Fibroblast of the conjunctiva (primary cell): ENCODE measurements at regions not wholly inside any gene's neighbourhood (a gene's known extent, or its start where the extent isn't known, plus 50 kb on each side); places are given as distances from the start of the nearest gene placed in this dataset.

Source experiments
- DNase-seq: peaks from one replicate; pipeline ENCODE4 v3.0.0-alpha.2; 2010; ENCODE audit warnings: low read depth

DNA sequence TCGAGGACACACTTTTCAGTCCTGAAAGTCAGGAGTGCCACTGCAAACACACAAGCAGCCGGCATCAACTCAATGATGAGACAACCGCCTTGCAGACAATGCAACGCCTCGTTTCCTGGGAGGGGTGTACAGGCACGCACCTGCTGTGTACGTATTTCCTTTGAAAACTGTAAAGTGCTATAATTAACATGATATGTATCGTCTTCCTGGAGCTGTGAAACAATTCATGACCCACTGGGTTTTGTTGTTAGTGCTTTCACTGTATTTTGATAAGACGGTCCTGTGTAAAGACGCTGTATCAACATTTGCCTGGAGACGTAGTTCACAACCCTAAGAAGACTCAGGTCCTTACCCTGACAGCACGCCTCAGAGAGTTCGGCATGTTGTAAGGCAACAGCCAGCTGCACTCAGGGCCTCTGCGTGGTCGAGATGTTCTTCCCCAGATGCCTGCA, 105.7 kb upstream of the ANO1 start:
- DNase-seq, result no peak

DNA sequence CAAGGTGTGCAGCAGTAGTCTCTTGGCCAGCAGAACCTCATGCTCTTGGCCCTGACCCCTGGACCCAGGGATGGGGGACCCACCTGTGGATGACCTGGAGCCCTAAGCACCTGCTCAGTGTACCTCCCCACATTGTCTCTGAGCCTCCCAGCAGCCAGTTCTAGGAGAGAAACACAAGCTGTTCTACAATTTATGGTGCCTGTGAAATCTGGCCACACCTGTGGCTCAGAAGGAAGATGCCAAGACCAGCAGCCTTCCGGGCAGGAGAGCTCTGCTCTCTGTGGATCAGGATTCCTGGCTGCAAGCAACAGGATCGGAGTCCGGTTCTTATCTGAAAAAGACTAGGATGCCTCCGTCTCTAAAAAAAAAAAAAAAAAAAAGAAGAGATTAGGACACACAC, 103.6 kb upstream of the ANO1 start:
- DNase-seq, result no peak

DNA sequence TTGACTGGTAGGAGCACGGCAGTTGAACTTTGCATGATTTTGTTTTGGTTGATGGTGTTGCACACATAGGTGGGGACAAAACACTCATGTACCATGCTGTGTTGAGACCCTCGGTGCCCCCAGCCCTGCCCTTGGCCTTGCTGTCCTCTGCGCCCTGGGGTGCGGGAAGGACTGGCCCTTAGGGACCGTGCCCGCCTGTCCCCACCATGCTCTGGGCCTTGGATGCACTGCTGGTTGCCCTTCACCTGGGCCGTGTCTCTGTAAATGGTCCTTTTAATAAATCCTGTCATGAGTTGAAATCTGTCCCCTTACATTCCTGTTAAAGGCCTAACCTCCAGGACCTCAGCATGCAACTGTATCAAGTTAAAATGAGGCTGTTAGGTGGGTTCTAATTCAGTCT, 102.3 kb upstream of the ANO1 start:
- DNase-seq, result no peak

DNA sequence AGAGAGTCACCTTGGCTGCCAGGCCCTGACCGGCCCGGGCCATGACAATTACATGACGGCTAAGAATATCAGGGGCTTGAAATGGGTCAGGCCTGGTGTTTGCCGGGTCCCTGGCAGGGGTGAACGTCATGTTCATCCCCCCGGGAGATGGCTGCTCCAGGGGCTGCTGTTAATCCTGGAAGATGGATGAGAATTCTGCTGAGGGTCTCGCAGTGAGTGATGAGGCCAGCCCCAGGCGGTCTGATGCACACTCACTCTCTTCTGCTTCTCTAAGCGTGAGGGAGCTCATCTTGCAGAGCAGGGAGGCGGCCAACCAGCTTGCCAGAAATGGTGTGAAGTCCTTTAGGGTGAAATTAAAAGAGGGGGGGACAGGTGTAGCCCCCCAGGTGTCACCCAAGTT, 101.3 kb upstream of the ANO1 start:
- DNase-seq, result no peak

DNA sequence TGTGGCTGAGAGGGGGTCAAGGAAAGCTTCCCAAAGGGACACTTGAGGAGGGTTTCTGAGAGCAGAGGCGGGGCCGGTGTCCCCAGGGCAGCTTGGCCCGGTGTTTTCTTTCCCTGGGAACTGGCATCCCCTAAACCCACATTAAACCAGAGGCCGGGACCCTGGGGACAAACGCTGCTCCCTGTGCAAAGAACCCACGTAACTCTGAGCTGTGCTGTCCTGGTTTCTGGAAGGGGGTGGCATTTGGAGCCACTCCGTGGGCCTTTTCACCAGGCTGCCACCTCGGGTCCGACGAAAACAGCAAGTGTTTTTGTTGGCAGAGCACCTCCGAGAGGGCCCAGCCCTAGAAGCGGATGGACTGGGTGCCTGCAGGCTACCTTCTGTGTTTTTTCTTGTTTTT, 100.2 kb upstream of the ANO1 start:
- DNase-seq, result no peak

DNA sequence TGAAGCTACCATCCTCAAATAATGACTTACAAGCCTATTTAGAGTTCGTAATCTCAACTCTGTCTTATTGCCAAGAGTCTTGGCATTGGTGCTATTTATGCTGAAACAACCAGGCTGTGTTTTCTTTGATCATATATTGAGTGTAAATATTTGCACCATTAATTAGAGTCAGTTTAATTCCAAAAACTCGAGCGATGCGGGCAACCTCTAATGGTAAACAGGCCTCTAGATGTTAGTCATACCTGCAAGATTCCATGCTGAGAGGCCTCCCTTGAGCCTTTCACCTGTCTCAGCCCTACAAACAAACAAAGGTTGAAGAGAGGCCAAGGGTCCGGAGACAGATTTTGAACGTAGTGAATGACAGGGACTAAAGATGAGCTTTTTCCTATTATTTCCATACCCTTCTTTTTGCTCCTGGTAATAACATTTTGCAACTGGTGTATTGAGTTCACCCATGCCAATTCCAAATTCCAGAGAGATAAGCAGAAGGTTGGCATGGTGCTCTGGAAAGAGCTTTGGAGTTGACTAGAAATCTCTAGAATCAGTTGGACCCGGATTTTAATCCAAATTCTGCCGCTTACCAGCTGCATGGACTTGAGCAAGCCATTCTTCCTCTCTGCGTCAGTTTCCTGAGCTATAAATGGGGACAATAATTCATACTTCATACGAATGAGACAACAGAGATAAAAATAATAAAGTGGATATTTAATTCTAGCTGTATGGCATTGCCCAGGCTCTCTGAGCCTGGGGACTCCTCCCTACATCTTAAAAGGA, 99.1 kb upstream of the ANO1 start:
- DNase-seq, result no peak

DNA sequence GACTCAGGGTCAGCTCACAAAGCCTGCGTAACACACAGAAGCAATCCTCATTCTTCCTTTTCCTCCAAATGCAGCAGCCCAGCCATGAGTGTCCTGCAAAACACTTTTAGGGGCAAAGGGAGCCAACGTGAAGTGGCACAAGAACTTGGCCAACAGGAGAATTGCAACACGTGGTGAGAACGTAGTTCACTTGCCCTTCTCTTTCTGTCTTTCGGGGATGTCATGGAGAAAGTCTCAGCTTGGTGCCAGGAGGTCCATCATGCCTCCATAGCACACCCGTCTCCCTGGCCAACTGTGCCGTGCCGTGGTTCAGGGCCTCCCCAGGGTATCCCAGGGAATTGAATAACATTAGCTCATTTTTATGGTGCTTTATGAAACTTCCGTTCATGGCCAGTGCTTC, 98.5 kb upstream of the ANO1 start:
- DNase-seq, result no peak

DNA sequence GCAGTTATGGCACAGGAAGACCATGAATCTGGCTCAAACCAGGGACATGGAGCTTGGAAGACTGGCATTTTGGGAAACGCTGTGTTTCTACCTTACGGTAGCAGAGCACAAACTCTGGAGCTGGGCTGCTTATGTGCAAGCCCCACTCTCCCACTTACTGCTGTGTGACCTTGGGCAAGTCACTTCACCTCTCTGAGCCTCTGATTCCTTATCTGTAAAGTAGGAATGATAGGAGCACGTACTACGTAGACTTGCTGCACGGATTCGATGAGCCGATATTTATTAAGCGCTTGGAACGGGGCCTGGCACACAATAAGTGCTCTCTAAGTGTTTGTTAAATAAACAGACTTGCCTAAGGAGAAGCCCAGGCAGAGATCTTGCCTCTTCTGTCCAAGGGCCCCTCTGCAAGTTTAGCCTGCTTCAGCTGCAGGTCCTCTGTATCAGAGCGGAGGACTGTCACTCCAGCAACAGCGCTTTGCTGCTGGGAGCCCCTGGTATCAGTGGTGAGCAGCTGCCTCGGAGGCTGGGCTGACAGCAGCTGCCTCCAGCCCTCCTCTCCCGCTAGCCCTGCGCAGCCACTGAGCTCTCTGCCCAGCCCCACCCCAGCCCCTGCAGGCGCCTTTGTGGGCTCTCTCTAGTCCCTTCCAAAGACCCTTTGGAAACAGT, 96.9 kb upstream of the ANO1 start:
- DNase-seq, result no peak

DNA sequence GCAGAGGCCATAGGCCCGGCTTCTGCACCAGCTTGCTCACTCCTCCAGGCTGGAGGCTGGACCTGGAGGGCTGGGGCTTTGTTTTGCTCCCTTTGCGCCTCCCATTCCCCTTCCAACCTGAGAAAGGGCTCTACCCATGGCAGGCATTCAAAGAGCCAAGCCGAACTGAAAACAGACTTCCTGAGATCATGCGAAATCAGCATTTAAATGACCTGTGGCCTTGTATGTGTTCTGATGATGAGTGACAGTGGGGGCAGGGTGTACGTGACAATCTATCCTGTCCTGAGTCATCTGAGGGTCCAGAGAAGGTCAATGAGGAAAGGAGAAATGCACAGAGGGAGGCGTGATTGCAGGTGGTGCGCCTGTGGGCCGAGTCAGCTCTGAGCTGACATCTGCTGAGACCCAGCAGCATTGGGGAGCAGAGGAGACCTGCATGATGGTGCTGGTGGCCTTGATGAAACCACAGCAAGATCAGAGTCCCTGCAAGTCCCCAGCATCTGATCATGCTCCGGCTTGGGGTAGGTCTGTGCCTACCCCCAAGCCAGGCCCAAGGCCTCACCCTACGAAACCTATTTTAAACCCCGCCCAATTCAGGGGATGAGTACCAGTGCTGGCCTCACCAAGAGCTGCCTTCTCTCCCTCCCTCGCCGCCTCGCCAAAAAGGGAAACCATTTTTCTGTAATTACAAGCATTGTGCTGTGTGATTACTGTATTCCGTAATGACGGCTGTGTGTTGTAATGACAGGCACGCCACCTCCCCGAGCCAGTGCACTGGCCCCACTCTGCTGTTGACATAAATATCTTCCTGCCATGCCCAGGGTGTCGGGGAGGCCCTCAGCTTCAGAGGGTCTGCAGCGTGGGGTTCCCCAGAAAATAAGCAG, 95.2 kb upstream of the ANO1 start:
- DNase-seq, result no peak

DNA sequence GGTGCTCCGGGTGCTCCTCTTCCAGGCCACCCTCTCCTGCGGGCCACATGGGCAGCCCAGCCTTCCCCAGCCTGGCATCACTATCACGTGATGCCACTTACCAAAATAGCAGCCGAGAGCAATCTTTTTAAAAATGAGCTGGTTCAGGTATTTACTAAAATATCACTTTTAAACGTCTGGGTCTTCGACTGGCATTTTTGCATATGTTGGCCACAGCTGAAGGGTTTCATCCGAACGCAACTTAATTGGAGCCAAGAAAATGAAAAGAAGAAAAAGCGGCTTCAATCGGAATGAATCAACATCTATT, 94.6 kb upstream of the ANO1 start:
- DNase-seq, result no peak

DNA sequence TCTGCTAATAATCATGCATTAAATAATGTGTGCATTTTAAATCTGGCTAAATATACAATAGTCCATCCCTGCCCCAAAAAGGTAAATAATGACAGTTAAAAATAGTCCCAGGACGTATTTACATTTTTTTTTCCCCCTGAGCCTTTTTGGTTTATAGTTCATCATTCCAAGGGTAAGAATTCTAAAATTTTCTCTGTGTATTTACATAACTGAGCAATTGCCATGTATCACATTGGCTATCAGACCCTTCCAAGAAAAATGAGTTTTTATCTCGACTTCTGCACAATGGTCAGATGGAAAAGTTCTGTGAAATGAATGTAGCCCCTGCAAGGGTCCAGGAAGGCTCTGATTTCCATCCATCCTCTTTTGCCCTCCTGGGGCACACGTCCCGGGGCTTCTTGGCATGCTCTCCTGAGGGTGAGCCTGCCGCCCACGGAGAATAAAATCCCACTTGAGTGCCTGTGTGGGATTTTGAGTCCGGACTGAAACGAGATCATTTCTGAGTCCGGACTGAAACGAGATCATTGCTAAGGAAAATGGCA, 94.1 kb upstream of the ANO1 start:
- no peak for DNase-seq

DNA sequence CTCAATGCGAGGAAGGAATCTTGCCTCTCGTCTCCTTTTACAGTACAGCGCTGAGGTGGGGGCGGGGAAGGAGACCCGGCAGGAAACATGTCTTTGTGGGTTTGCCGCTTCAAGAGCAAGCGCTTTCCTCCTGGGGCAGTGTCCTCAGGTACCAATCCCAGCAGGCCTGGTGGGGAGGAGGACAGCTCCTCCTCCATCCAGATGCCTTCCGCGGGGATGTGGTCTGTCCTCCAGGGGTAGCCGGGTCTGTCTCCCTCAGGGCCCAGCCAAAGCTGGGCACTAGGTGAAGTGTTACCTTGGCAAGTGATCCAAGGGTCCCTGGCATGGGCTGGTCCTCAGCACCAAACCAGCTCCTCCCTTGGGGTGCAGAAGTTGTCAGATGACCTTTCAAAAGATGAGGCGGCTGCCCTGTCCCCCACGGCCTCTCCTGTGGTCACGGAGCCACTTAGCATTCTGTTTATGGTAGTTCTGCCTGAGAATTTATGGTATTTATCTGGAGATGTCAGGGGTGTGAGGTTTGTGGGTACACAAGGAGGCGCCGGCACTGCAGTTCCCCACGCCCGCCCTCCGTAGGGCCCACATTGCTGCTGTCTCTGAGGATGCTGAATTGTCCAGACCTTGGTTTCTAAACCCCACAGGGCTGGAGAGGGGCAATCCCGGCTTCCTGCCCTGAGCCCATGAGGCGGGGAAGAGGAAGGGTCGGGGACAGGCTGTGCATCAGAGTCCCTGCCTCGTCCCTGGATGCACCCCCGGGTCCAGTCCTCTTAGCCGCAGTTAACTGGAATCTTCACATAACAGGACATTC, 93.5 kb upstream of the ANO1 start:
- DNase-seq, result no peak

DNA sequence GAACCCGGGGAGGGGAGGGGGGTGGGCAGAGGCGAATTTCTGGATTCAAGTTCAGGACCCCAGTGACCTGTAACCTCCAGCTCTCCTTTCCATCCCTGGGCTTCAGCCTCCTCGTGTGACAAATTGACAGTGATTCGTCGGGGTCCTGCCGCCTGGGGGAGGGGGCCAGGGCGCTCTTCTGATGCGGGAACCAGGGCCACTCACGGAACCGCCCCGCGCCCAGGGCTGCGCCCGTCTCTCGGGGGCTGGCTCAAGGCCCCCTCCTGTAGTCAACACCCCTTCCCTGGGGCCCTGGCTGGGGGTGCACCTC, 92.8 kb upstream of the ANO1 start:
- DNase-seq, result no peak

DNA sequence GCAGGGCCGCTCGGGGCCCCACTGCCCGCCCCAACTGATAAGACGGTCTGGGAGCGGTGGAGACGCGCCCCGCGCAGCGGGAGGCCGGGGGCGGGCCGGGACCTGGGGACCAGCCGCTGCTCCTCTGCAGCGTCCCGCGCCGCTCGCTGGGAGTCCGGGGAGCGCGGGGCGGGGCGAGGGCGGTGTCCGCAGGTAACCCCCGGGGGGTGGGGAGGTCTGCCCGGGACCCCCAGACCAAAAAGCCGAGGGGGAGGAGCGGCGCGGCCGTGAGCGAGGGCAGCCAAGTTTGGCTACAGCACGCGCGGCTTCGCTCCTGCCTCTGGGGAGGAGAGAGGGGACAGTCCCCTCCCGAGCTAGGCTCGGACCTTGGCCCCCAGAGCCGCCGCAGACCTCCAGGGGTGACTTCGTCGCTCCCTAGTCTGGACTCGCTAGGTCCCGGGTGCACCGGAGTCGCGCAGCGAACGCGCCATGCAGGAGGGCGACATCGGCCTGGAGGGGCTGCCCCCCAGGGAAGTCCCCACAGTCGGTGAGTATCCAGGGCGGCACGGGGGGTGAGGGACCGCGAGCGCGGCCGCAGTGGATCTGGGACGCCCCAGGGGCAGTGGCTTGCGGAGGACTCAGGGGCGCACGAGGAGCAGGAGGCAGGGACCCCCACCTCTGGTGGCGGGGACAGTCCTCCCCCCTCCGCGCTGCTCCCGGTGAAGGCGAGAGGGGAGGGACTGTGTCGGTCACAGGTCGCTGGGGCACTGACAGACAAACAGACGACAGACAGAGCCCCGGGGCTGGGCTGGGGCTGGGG, 92.3 kb upstream of the ANO1 start:
- DNase-seq, result no peak

DNA sequence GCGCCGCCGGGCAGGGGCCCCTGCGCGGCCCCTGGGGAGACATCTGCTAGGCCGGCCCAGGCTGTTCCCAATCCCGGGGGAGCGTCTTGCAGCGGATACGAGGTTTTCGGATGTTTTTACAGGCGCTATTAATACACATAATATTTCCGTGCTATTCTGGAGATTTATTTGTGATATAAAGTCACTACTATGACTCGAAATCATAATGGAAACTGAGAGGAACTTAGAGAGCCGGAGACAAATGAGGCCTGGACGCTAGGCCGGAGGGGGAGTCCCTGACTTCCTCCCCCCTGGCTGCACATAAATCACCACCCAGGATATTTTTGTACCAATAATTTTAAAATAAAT, 91.7 kb upstream of the ANO1 start:
- DNase-seq, result no peak

DNA sequence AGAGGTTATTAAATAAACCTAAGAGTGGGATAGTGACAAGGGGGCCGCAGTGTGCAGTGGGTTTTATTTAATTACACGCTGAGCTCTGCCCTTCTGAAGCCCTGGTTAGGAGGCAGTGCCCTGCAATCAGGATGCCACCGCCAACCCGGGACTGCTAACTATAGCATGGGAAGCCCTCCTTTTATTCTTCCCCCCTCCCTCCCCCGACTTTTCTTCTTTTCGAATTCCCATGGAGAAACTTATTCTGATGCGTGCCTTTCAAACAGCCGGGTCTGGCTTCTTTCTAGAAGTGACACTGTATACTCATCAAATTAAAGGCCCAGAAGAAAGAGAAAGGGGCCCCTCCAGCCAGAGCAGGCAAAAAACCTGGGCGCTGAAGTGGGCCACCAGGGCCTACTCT, 91.3 kb upstream of the ANO1 start:
- no peak for DNase-seq

DNA sequence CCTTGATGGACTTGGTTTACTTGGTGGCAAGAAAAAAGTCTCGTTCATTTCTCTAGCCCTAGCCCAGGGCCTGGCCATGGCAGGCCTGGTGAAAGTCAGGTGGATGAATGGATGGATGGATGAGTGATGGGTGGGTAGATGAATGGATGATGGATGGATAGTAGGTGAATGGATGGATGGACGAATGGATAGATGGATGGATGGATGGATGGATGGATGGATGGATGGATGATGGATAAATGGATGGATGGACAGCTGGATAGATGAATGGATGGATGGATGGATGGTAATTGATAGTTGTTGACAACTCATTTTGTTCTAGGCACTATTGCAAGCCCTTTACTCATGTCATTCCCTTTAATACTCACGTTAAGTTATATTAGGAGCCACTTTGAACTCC, 86.1 kb upstream of the ANO1 start:
- DNase-seq, result no peak

DNA sequence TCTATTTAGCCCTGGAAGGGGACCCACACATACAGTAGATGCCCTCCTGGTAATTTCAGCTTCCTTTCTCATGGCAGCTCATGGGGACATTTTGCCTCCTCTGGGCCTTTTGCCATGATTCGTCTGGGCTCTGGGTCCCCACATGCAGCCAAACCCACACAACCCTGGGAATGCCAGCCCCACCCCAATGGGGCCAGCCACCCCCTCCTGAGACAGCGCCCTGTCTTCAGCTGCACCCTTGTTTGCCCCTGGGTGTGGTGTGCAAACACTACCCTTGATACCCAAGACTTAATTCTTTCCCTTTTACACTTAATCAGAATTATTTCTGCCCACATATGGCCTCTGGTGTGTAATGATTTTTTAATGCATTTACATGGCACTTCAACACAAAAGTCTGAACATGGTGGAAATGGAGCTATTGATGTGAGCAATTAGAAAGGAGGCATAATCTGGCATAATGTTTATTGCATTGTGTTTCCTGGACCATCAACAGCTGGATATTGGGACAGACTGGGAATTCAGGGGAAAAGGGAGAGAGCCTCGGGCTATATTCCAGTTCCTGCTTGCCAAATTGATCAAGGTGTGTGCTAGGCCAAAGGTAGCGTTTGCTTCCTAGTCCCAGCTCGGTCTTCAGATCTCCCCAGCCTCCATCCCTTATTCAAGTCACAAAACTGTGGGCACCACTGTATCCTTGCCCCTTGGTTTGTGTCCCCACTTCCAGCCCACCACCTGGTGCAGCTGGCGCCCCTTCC, 85.0 kb upstream of the ANO1 start:
- DNase-seq, result no peak

DNA sequence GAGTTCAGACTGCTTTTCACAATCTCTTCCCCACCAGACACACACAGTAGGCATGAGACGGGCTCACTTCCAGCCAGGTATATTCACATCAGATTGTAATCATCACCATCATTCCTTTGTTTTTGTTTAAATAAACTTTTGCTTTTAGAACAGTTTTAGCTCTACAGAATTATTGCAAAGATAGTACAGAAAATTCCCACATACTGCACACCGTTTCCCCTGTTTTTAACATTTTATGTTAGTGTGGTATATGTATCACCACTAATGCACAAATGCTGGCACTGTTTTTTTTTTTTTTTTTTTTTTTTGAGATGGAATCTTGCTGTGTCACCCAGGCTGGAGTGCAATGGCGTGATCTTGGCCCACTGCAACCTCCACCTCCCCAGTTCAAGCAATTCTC, 83.3 kb upstream of the ANO1 start:
- no peak for DNase-seq

DNA sequence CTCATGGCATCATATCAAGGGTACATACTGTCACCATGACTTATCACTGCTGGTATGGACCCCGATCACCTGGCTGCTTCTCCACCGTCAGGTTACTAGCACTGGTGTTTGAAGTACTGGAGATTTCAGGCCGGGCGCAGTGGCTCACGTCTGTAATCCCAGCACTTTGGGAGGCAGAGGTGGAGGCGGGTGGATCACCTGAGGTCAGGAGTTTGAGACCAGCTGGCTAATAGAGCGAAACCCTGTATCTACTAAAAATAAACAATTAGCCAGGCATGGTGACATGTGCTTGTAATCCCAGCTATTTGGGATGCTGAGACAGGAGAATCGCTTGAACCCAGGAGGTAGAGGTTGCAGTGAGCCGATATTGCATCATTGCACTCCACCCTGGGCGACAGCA, 82.4 kb upstream of the ANO1 start:
- DNase-seq, result no peak

DNA sequence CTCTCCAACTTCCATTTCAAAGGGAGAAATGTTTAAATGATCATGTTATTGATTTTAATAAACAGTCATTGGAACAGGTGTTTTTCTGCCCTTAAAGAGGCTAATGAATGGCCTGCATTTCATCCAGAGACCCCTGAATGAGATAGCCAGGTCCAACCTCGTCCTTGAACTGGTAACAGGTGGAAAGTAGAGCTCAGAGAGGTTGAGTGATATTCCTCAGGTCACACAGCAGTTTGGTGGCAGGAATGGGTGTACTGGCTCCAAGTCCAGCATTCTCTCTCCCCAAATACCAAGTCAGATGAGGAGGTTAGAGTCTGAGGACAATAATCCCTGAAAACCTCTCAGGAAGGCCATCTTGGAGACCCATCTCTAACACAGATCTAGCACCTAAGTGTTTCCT, 81.7 kb upstream of the ANO1 start:
- DNase-seq, result no peak
